Panc1 (cell line): ENCODE measurements at regions not wholly inside any gene's neighbourhood (a gene's known extent, or its start where the extent isn't known, plus 50 kb on each side); places are given as distances from the start of the nearest gene placed in this dataset.

Experiments
- ATAC-seq: fragments of 200-7000 bp; cut with Tn5 transposase; 2 replicates; pipeline ENCODE4 v1.9.1; 2020; ENCODE audit warnings: mild to moderate bottlenecking, moderate library complexity
- BruUV-seq: library from RNA; stranded (reverse); fragments of 400-500 nt; replicated peaks from 2 replicates; lab custom pipeline; 2021; lab: Mats Ljungman, UMichigan
- CTCF ChIA-PET: fragments of 300-600 bp; sonication (Branson Sonifier 250); formaldehyde crosslinking; loops from one replicate; lab custom pipeline; 2022; ENCODE audit warnings: antibody characterized with exemption; lab: Charles Lee
- POLR2A ChIA-PET: fragments of 300-600 bp; sonication (Branson Sonifier 250); formaldehyde crosslinking; loops from one replicate; lab custom pipeline; 2022; ENCODE audit warnings: antibody characterized with exemption; lab: Charles Lee
- DNase-seq: peaks from one replicate; pipeline ENCODE4 v3.0.0-alpha.2; 2010; ENCODE audit warnings: low read depth, low spot score
- H3K27ac ChIP-seq: 2 replicates; pipeline ENCODE4 v1.5.1; 2011; ENCODE audit warnings: mild to moderate bottlenecking, low read length, inconsistent platforms
- H3K27me3 ChIP-seq: fragments of 200-500 bp; sonication (Bioruptor generic); 2 replicates; pipeline ENCODE4 v1.6.0; 2014; ENCODE audit warnings: low read length, inconsistent platforms; ENCODE audit not compliant: control insufficient read depth, insufficient read depth
- H3K36me3 ChIP-seq: fragments of 200-500 bp; sonication (Bioruptor generic); 2 replicates; pipeline ENCODE4 v1.5.1; 2014; ENCODE audit warnings: inconsistent platforms, mild to moderate bottlenecking, low read length, moderate library complexity; ENCODE audit not compliant: control insufficient read depth, insufficient read depth
- H3K4me1 ChIP-seq: 2 replicates; pipeline ENCODE4 v1.5.1; 2011; ENCODE audit warnings: inconsistent platforms, mild to moderate bottlenecking, low read length, moderate library complexity; ENCODE audit not compliant: control insufficient read depth, insufficient read depth
- H3K4me3 ChIP-seq, 2 experiments: 2 replicates each; pipeline ENCODE4 v1.5.1; 2011 to 2012; ENCODE audit warnings: low read depth in 2 of 2, low read length in 2 of 2, mild to moderate bottlenecking in 2 of 2, inconsistent platforms in 1 of 2, moderate library complexity in 1 of 2
- H3K9me3 ChIP-seq: fragments of 200-500 bp; sonication (Bioruptor generic); 2 replicates; pipeline ENCODE4 v1.5.1; 2014; ENCODE audit warnings: low read depth, mild to moderate bottlenecking, inconsistent platforms, low read length, moderate library complexity; ENCODE audit not compliant: control insufficient read depth, insufficient read depth
- POLR2AphosphoS5 ChIP-seq: IDR thresholded peaks from 2 replicates; pipeline ENCODE4 v1.6.1; 2012; ENCODE audit warnings: mild to moderate bottlenecking, low read depth, low read length, moderate library complexity
- REST ChIP-seq, 2 experiments: IDR thresholded peaks; 2 replicates each; pipeline ENCODE4 v1.6.1; 2011 to 2012; ENCODE audit warnings: low read depth in 2 of 2, control low read depth in 1 of 2, low read length in 1 of 2, mild to moderate bottlenecking in 1 of 2, moderate library complexity in 1 of 2; ENCODE audit not compliant: insufficient read depth in 1 of 2
- SIN3A ChIP-seq: IDR thresholded peaks from 2 replicates; pipeline ENCODE4 v1.6.1; 2012; ENCODE audit warnings: low read depth, mild to moderate bottlenecking, low read length, moderate library complexity, borderline replicate concordance; ENCODE audit not compliant: insufficient read depth
- TCF7L2 ChIP-seq: IDR thresholded peaks from 2 replicates; pipeline ENCODE4 v1.6.1; 2011; ENCODE audit warnings: mild to moderate bottlenecking, low read depth, low read length, inconsistent platforms
- in situ Hi-C: cut with HindIII; loops from 2 replicates; pipeline ENCODE4 v1.10.0; 2016; ENCODE audit warnings: low sequenced_read_pairs, low pct_unique_long_range_greater_than_20kb
- intact Hi-C: fragments of 100-400 bp; cut with micrococcal nuclease; formaldehyde crosslinking; loops from one replicate; pipeline ENCODE4 v1.10.0; 2022; ENCODE audit not compliant: unreplicated experiment
- TF ChIP-seq, protein P1 (sequence below): fragments of 450-650 bp; IDR thresholded peaks from 2 replicates; pipeline ENCODE4 v1.5.1; 2017; ENCODE audit warnings: mild to moderate bottlenecking

DNA sequence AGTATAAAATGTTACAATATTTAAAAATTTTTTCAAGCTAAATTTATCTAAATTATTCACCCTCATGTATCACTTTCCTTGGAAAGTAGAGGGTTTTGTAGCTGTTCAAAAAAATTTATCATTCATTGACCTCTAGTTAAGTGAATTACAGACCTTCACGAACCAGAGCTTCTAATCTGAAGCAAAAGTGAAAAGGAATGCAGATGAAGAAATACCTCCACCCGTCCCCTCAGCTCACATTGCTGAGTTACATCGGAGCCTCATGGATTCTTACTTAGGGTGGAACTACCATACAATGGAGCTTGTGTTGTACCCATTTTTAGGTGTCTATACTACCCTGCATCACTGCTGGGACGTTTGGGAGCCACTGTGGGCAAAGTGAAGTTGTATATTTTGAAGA, 146.2 kb upstream of the NEDD9 start:
- H3K27me3 ChIP-seq: no peaks in the 10 kb centered on the region
- BruUV-seq: no TSS peak
- intact Hi-C loops: no loop called here
- in situ Hi-C loops: no loop called here
- TF ChIP-seq SIN3A (no peak), POLR2AphosphoS5 (no peak), TCF7L2 (no peak), REST (IDR thresholded peaks at IDR 0.05; ENCODE audit: insufficient read depth in 1 of 2, low read depth in 2 of 2, low read length in 1 of 2) (no peak)
- TF ChIP-seq, protein P1, sequence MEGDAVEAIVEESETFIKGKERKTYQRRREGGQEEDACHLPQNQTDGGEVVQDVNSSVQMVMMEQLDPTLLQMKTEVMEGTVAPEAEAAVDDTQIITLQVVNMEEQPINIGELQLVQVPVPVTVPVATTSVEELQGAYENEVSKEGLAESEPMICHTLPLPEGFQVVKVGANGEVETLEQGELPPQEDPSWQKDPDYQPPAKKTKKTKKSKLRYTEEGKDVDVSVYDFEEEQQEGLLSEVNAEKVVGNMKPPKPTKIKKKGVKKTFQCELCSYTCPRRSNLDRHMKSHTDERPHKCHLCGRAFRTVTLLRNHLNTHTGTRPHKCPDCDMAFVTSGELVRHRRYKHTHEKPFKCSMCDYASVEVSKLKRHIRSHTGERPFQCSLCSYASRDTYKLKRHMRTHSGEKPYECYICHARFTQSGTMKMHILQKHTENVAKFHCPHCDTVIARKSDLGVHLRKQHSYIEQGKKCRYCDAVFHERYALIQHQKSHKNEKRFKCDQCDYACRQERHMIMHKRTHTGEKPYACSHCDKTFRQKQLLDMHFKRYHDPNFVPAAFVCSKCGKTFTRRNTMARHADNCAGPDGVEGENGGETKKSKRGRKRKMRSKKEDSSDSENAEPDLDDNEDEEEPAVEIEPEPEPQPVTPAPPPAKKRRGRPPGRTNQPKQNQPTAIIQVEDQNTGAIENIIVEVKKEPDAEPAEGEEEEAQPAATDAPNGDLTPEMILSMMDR: no peak
- ATAC-seq (no peak), DNase-seq (no peak)
- H3K4me1 ChIP-seq: no peaks in the 10 kb centered on the region
- H3K9me3 ChIP-seq: no peaks in the 10 kb centered on the region
- H3K4me3 ChIP-seq: no peak overlapping the region
- H3K27ac ChIP-seq: no peak overlapping the region
- no peaks in the 10 kb centered on the region for H3K36me3 ChIP-seq
- ChIA-PET CTCF (no interaction called here), POLR2A (no interaction called here)

- Histone ChIP-seq H3K27me3 (no peaks in the 10 kb centered on the region), H3K27ac (no peak overlapping the region), H3K9me3 (no peaks in the 10 kb centered on the region), H3K4me1 (no peaks in the 10 kb centered on the region), H3K4me3 (no peak overlapping the region), H3K36me3 (no peaks in the 10 kb centered on the region)
- DNase-seq (no peak), ATAC-seq (no peak)
- TF ChIP-seq TCF7L2 (no peak), REST (IDR thresholded peaks at IDR 0.05; ENCODE audit: insufficient read depth in 1 of 2, low read depth in 2 of 2, low read length in 1 of 2) (no peak)
- intact Hi-C loops (no loop called here), in situ Hi-C loops (no loop called here)
- no TSS peak for BruUV-seq
- CTCF ChIA-PET: no interaction called here
- POLR2A ChIA-PET: no interaction called here
Measured at GRCh38 chr6:11374036-11375010, 141.9 kb upstream of the NEDD9 start.
